Endothelial cell of umbilical vein (primary cell): ENCODE measurements at regions not wholly inside any gene's neighbourhood (a gene's known extent, or its start where the extent isn't known, plus 50 kb on each side); places are given as distances from the start of the nearest gene placed in this dataset.

ENCODE experiments used
- BruUV-seq: library from RNA; stranded (reverse); fragments of 400-500 nt; replicated peaks from 2 replicates; lab custom pipeline; 2021; lab: Mats Ljungman, UMichigan
- CTCF ChIA-PET: fragments of 300-600, 350-600 bp; sonication (Branson Sonifier 250); formaldehyde crosslinking; loops from one replicate; lab custom pipeline; 2021; ENCODE audit warnings: antibody characterized with exemption, inconsistent platforms; lab: Charles Lee
- POLR2A ChIA-PET: fragments of 300-600, 350-600 bp; sonication (Branson Sonifier 250); formaldehyde crosslinking; loops from one replicate; lab custom pipeline; 2021; ENCODE audit warnings: antibody characterized with exemption, inconsistent platforms; lab: Charles Lee
- DNase-seq: peaks from one replicate; pipeline ENCODE4 v3.0.0-alpha.2; 2011; ENCODE audit warnings: low read depth, low spot score
- FAIRE-seq: peaks from 2 replicates; lab custom pipeline; 2011; peaks lifted over from hg19 to GRCh38; lab: Jason Lieb, UNC
- H2AFZ ChIP-seq: 2 replicates; pipeline ENCODE4 v1.6.0; 2012; ENCODE audit warnings: low read depth, low read length, control low read depth, inconsistent platforms
- H3K27ac ChIP-seq: 2 replicates; pipeline ENCODE4 v1.5.1; 2011; ENCODE audit warnings: low read depth, mild to moderate bottlenecking, control low read depth, low read length, moderate library complexity; ENCODE audit not compliant: insufficient read depth
- H3K27me3 ChIP-seq, 2 experiments: 2 replicates each; pipeline versions ENCODE4 v1.6.0 to v1.6.1; 2011; ENCODE audit warnings: low read length in 2 of 2, mixed read lengths in 1 of 2; ENCODE audit not compliant: control insufficient read depth in 2 of 2, insufficient read depth in 2 of 2
- H3K36me3 ChIP-seq, 2 experiments: 2 replicates in 1 of 2; 3 replicates in 1 of 2; pipeline ENCODE4 v1.5.1; 2011; ENCODE audit warnings: low read length in 2 of 2, mild to moderate bottlenecking in 1 of 2, moderate library complexity in 1 of 2; ENCODE audit not compliant: control insufficient read depth in 2 of 2, insufficient read depth in 2 of 2; ENCODE audit errors: extremely low read depth in 1 of 2
- H3K4me1 ChIP-seq: 3 replicates; pipeline ENCODE4 v1.5.1; 2011; ENCODE audit warnings: mild to moderate bottlenecking, low read length; ENCODE audit not compliant: control insufficient read depth, insufficient read depth; ENCODE audit errors: extremely low read depth
- H3K4me2 ChIP-seq: 2 replicates; pipeline ENCODE4 v1.6.1; 2011; ENCODE audit warnings: low read length, control low read depth, mixed read lengths; ENCODE audit not compliant: insufficient read depth
- H3K4me3 ChIP-seq, 3 experiments: fragments of 200-600 bp in 1 of 3; sonication (generic), shearing (Covaris generic) in 1 of 3; replicated peaks in 1 of 3; 2 replicates each; pipeline ENCODE4 v1.5.1; 2011 to 2016; ENCODE audit warnings: control low read depth in 3 of 3, low read length in 3 of 3, mild to moderate bottlenecking in 2 of 3, inconsistent platforms in 1 of 3, low read depth in 1 of 3, moderate library complexity in 1 of 3; ENCODE audit not compliant: insufficient read depth in 1 of 3
- H3K79me2 ChIP-seq: 2 replicates; pipeline ENCODE4 v1.6.0; 2012; ENCODE audit warnings: low read length, inconsistent platforms; ENCODE audit not compliant: control insufficient read depth, insufficient read depth
- H3K9ac ChIP-seq: replicated peaks from 2 replicates; pipeline ENCODE3; 2011; ENCODE audit warnings: low read length, control low read depth; ENCODE audit not compliant: insufficient read depth; ENCODE audit errors: extremely low read depth
- H3K9me1 ChIP-seq: replicated peaks from 3 replicates; pipeline ENCODE4 v1.6.0; 2011; ENCODE audit warnings: mild to moderate bottlenecking, low read length; ENCODE audit not compliant: control insufficient read depth, insufficient read depth; ENCODE audit errors: extremely low read depth
- H3K9me3 ChIP-seq: replicated peaks from 2 replicates; pipeline ENCODE4 v1.5.1; 2012; ENCODE audit warnings: low read length, inconsistent platforms; ENCODE audit not compliant: control insufficient read depth, insufficient read depth
- H4K20me1 ChIP-seq: replicated peaks from 2 replicates; pipeline ENCODE3; 2011; ENCODE audit warnings: mild to moderate bottlenecking, low read length; ENCODE audit not compliant: control insufficient read depth, insufficient read depth; ENCODE audit errors: extremely low read depth
- CTCF ChIP-seq, 2 donors: IDR thresholded peaks; 1 replicate in 1 of 2; 2 replicates in 1 of 2; pipeline ENCODE4 v1.5.1; 2011; ENCODE audit warnings: low read length in 2 of 2, mild to moderate bottlenecking in 2 of 2, moderate library complexity in 2 of 2, control low read depth in 1 of 2, inconsistent platforms in 1 of 2, low read depth in 1 of 2; ENCODE audit not compliant: insufficient read depth in 1 of 2; ENCODE audit errors: extremely low read depth in 1 of 2
- EZH2 ChIP-seq: IDR thresholded peaks from 2 replicates; pipeline ENCODE4 v1.6.1; 2012; ENCODE audit warnings: borderline replicate concordance, low read depth, mild to moderate bottlenecking, moderate library complexity, low read length, inconsistent platforms; ENCODE audit not compliant: severe bottlenecking
- FOS ChIP-seq: IDR thresholded peaks from 2 replicates; pipeline ENCODE4 v1.6.1; 2011; ENCODE audit warnings: mild to moderate bottlenecking, low read length, moderate library complexity, borderline replicate concordance; ENCODE audit not compliant: insufficient read depth
- GATA2 ChIP-seq: IDR thresholded peaks from 2 replicates; pipeline ENCODE4 v1.7.0; 2011; ENCODE audit warnings: low read depth, mild to moderate bottlenecking, moderate library complexity, mixed read lengths, low read length; ENCODE audit not compliant: insufficient read length, insufficient read depth
- JUN ChIP-seq: IDR thresholded peaks from 2 replicates; pipeline ENCODE4 v1.6.1; 2011; ENCODE audit warnings: borderline replicate concordance, low read depth; ENCODE audit not compliant: insufficient read length, insufficient read depth
- MAX ChIP-seq: IDR thresholded peaks from 2 replicates; pipeline ENCODE4 v1.6.1; 2011; ENCODE audit not compliant: insufficient read depth, insufficient read length
- MYC ChIP-seq: IDR thresholded peaks from one replicate; pipeline ENCODE4 v1.6.1; 2011; ENCODE audit warnings: mild to moderate bottlenecking, low read depth, low read length
- POLR2A ChIP-seq: IDR thresholded peaks from 2 replicates; pipeline ENCODE4 v1.6.1; 2012; ENCODE audit warnings: low read depth, mild to moderate bottlenecking, control low read depth, low read length
- POLR2AphosphoS5 ChIP-seq: IDR thresholded peaks from 2 replicates; pipeline ENCODE4 v1.6.1; 2012; ENCODE audit warnings: low read depth, mild to moderate bottlenecking, control low read depth, low read length, moderate library complexity; ENCODE audit not compliant: insufficient read depth
- dilution Hi-C: fragments of 300-500 bp; cut with MboI; formaldehyde crosslinking; loops from one replicate; pipeline ENCODE4 v1.15.0; 2019; ENCODE audit warnings: low sequenced_read_pairs; ENCODE audit not compliant: extremely low pct_ligation_motif_present
- intact Hi-C: fragments of 100-400 bp; cut with micrococcal nuclease; formaldehyde crosslinking; loops from one replicate; pipeline ENCODE4 v1.10.0; 2022

DNA sequence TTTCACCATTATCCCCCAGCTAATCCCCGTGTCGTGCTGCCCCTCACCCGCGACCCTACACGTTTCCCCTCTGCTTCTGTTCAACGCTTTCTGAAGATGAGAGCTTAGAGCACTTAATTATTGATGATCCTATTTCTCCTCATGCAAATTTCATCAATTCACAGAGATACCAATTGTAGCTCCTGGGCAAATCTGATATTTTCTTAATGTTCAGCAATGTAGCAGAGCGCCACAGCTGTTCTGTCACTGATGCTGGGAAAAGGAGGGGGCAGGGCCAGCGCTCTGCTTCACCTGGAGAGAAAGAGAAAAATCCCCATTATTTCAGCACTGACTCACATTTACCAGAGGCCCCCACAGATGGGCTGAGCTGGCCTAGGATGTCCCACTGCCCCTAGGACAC, 121.2 kb downstream of the TTLL2 start:
- intact Hi-C loops: no loop called here
- H3K9me3 ChIP-seq: no peaks in the 10 kb centered on the region

GRCh38 chr6:167446971-167447370, 122.1 kb downstream of the TTLL2 start:
- H2AFZ ChIP-seq: no peak overlapping the region
- no peak overlapping the region for H3K9ac ChIP-seq
- H3K9me1 ChIP-seq: no peaks in the 10 kb centered on the region
- no peak overlapping the region for H3K27ac ChIP-seq
- ChIA-PET POLR2A (no interaction called here), CTCF (no interaction called here)
- H3K4me1 ChIP-seq: no peaks in the 10 kb centered on the region
- no peak for DNase-seq
- H3K4me2 ChIP-seq: no peak overlapping the region
- intact Hi-C loops: no loop called here
- dilution Hi-C loops: no loop called here
- no peaks in the 10 kb centered on the region for H4K20me1 ChIP-seq
- TF ChIP-seq MAX (no peak), FOS (no peak), POLR2A (no peak), JUN (no peak), GATA2 (no peak), POLR2AphosphoS5 (no peak), MYC (no peak), EZH2 (no peak), CTCF (IDR thresholded peaks at IDR 0.05; ENCODE audit: extremely low read depth in 1 of 2, insufficient read depth in 1 of 2, low read depth in 1 of 2, low read length in 2 of 2) (no peak)
- no peaks in the 10 kb centered on the region for H3K9me3 ChIP-seq
- H3K36me3 ChIP-seq: no peaks in the 10 kb centered on the region
- no TSS peak for BruUV-seq
- H3K79me2 ChIP-seq: no peaks in the 10 kb centered on the region
- FAIRE-seq: no peak
- H3K27me3 ChIP-seq: peaks cover 0 to under 1% of the 10 kb centered on the region in 2 experiments
- no peak overlapping the region for H3K4me3 ChIP-seq

More for the DNA sequence above, 121.2 kb downstream of the TTLL2 start:
- FAIRE-seq: no peak
- Histone ChIP-seq H3K79me2 (no peaks in the 10 kb centered on the region), H3K4me2 (no peak overlapping the region), H4K20me1 (no peaks in the 10 kb centered on the region), H3K4me1 (no peaks in the 10 kb centered on the region), H3K27ac (no peak overlapping the region), H3K9ac (no peak overlapping the region), H3K36me3 (no peaks in the 10 kb centered on the region), H3K9me1 (no peaks in the 10 kb centered on the region), H3K4me3 (no peak overlapping the region), H3K27me3 (peaks cover 0 to 2% of the 10 kb centered on the region in 2 experiments), H2AFZ (no peak overlapping the region)
- no peak for DNase-seq
- TF ChIP-seq MAX: no peak
- no peak for TF ChIP-seq JUN
- BruUV-seq: no TSS peak
- ChIA-PET CTCF (no interaction called here), POLR2A (no interaction called here)
- dilution Hi-C loops: no loop called here
